ENCODE measurements at regions not wholly inside any gene's neighbourhood (a gene's known extent, or its start where the extent isn't known, plus 50 kb on each side); places are given as distances from the start of the nearest gene placed in this dataset.

- no peak overlapping the region for H2AFZ ChIP-seq (ENCODE audit: low read length)
- H3K9me3 ChIP-seq (ENCODE audit: insufficient read depth, low read depth, low read length) = no peaks in the 10 kb centered on the region
- H3K4me2 ChIP-seq (ENCODE audit: low read depth, low read length, poor library complexity, severe bottlenecking) = no peak overlapping the region
- H3K4me3 ChIP-seq (ENCODE audit: low read length, poor library complexity, severe bottlenecking) = no peak overlapping the region
- H3K36me3 ChIP-seq (ENCODE audit: insufficient read depth, low read length) = no peaks in the 10 kb centered on the region
- H3K9ac ChIP-seq (ENCODE audit: low read depth, low read length, poor library complexity, severe bottlenecking) = no peak overlapping the region
- TF ChIP-seq EZH2phosphoT487 (IDR thresholded peaks at IDR 0.05; ENCODE audit: borderline replicate concordance) (no peak), CTCF (conservative IDR thresholded peaks at IDR 0.05; ENCODE audit: low read length) (no peak)
- H3K9me2 ChIP-seq (replicated peaks; ENCODE audit: low read depth, low read length) = no peaks in the 10 kb centered on the region
- H3K79me2 ChIP-seq (ENCODE audit: insufficient read depth, low read length) = no peaks in the 10 kb centered on the region
- no peaks in the 10 kb centered on the region for H3K27me3 ChIP-seq (ENCODE audit: insufficient read depth, low read length, poor library complexity, severe bottlenecking)
- H3K4me1 ChIP-seq (ENCODE audit: insufficient read depth, low read length, poor library complexity, severe bottlenecking) = no peaks in the 10 kb centered on the region
- no peaks in the 10 kb centered on the region for H3F3A ChIP-seq (ENCODE audit: low read depth)
- no peaks in the 10 kb centered on the region for H4K20me1 ChIP-seq (ENCODE audit: insufficient read depth, low read length, poor library complexity, severe bottlenecking)
These were observed 205.0 kb upstream of the MME start for GRCh38 chr3:154875142-154875541.

GRCh38 chr3:154872696-154873095 lies 207.4 kb upstream of the MME start:
- Histone ChIP-seq H3K9ac (ENCODE audit: low read depth, low read length, poor library complexity, severe bottlenecking) (no peak overlapping the region), H3K79me2 (ENCODE audit: insufficient read depth, low read length) (no peaks in the 10 kb centered on the region), H3K4me2 (ENCODE audit: low read depth, low read length, poor library complexity, severe bottlenecking) (no peak overlapping the region), H3K9me3 (ENCODE audit: insufficient read depth, low read depth, low read length) (no peaks in the 10 kb centered on the region), H4K20me1 (ENCODE audit: insufficient read depth, low read length, poor library complexity, severe bottlenecking) (no peaks in the 10 kb centered on the region), H3K36me3 (ENCODE audit: insufficient read depth, low read length) (no peaks in the 10 kb centered on the region), H3K9me2 (replicated peaks; ENCODE audit: low read depth, low read length) (no peaks in the 10 kb centered on the region), H3F3A (ENCODE audit: low read depth) (no peaks in the 10 kb centered on the region), H2AFZ (ENCODE audit: low read length) (no peak overlapping the region), H3K27me3 (ENCODE audit: insufficient read depth, low read length, poor library complexity, severe bottlenecking) (no peaks in the 10 kb centered on the region), H3K4me1 (ENCODE audit: insufficient read depth, low read length, poor library complexity, severe bottlenecking) (no peaks in the 10 kb centered on the region), H3K4me3 (ENCODE audit: low read length, poor library complexity, severe bottlenecking) (no peak overlapping the region)
- TF ChIP-seq EZH2phosphoT487 (IDR thresholded peaks at IDR 0.05; ENCODE audit: borderline replicate concordance) (no peak), CTCF (conservative IDR thresholded peaks at IDR 0.05; ENCODE audit: low read length) (no peak)

DNA sequence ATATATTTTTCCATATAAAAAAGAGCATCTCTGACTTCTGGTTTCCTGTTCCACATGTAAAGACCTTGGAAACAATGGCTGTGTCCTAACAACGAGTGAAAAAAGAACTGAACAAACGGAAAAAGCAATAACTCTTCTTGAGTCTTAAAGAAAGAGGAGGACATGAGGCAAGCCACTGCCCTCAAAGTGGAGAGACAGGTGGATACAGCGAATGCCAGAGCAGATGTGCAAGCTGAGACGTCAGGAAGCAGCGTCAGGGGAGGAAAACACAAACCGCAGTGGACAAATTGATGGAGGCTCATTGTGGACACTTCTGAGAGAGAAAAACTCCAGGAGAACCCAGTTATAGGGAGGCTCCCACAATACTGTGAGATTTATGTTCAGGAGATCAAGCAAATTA lies 208.0 kb upstream of the MME start:
- H3K9ac ChIP-seq (ENCODE audit: low read depth, low read length, poor library complexity, severe bottlenecking) = no peak overlapping the region
- H3K4me2 ChIP-seq (ENCODE audit: low read depth, low read length, poor library complexity, severe bottlenecking) = no peak overlapping the region
- H3K9me2 ChIP-seq (replicated peaks; ENCODE audit: low read depth, low read length) = no peaks in the 10 kb centered on the region
- H3K4me1 ChIP-seq (ENCODE audit: insufficient read depth, low read length, poor library complexity, severe bottlenecking) = no peaks in the 10 kb centered on the region
- H3K36me3 ChIP-seq (ENCODE audit: insufficient read depth, low read length) = no peaks in the 10 kb centered on the region
- no peaks in the 10 kb centered on the region for H3K27me3 ChIP-seq (ENCODE audit: insufficient read depth, low read length, poor library complexity, severe bottlenecking)
- H3F3A ChIP-seq (ENCODE audit: low read depth) = no peaks in the 10 kb centered on the region
- H3K9me3 ChIP-seq (ENCODE audit: insufficient read depth, low read depth, low read length) = no peaks in the 10 kb centered on the region
- H2AFZ ChIP-seq (ENCODE audit: low read length) = 0 out of 2 replicates have a peak overlapping the region, but pooled peaks have one; percentile 43
- no peaks in the 10 kb centered on the region for H4K20me1 ChIP-seq (ENCODE audit: insufficient read depth, low read length, poor library complexity, severe bottlenecking)
- H3K4me3 ChIP-seq (ENCODE audit: low read length, poor library complexity, severe bottlenecking) = no peak overlapping the region
- TF ChIP-seq EZH2phosphoT487 (IDR thresholded peaks at IDR 0.05; ENCODE audit: borderline replicate concordance) = no peak
- no peak for TF ChIP-seq CTCF (conservative IDR thresholded peaks at IDR 0.05; ENCODE audit: low read length)
- no peaks in the 10 kb centered on the region for H3K79me2 ChIP-seq (ENCODE audit: insufficient read depth, low read length)
